Nephron progenitor cell (in vitro differentiated cells): ENCODE measurements at regions not wholly inside any gene's neighbourhood (a gene's known extent, or its start where the extent isn't known, plus 50 kb on each side); places are given as distances from the start of the nearest gene placed in this dataset.

Source experiments
- DNase-seq: peaks from one replicate; pipeline ENCODE4 v3.0.0; 2021
- H3K27ac Mint-ChIP-seq: 2 replicates; pipeline ENCODE4 v1.8.0; 2021; ENCODE audit warnings: mild to moderate bottlenecking, moderate library complexity, mixed read lengths
- H3K27me3 Mint-ChIP-seq: 2 replicates; pipeline ENCODE4 v1.8.0; 2021; ENCODE audit warnings: mild to moderate bottlenecking, low read depth, mixed read lengths; ENCODE audit not compliant: poor library complexity
- H3K36me3 Mint-ChIP-seq: 2 replicates; pipeline ENCODE4 v1.8.0; 2021; ENCODE audit warnings: low read depth, mixed read lengths
- H3K4me1 Mint-ChIP-seq: 2 replicates; pipeline ENCODE4 v1.8.0; 2021; ENCODE audit warnings: mixed read lengths
- H3K4me3 Mint-ChIP-seq: 2 replicates; pipeline ENCODE4 v1.8.0; 2021; ENCODE audit warnings: mild to moderate bottlenecking, moderate library complexity, mixed read lengths
- H3K9me3 Mint-ChIP-seq: 2 replicates; pipeline ENCODE4 v1.8.0; 2021; ENCODE audit warnings: mild to moderate bottlenecking, moderate library complexity, mixed read lengths
- CTCF ChIP-seq: fragments of 200-600 bp; sonication (generic); IDR thresholded peaks from 2 replicates; pipeline ENCODE4 v1.5.0; 2021; ENCODE audit warnings: antibody characterized with exemption

- Mint-ChIP-seq H3K9me3 (peaks cover 13% of the 10 kb centered on the region), H3K4me3 (no peak overlapping the region), H3K4me1 (no peaks in the 10 kb centered on the region), H3K27me3 (peaks cover 3% of the 10 kb centered on the region), H3K27ac (no peak overlapping the region), H3K36me3 (no peaks in the 10 kb centered on the region)
- TF ChIP-seq CTCF = no peak
- no peak for DNase-seq
These were observed 90.4 kb upstream of the SEMA6A start for GRCh38 chr5:116664988-116665387.

GRCh38 chr5:116663081-116663480, 88.5 kb upstream of the SEMA6A start:
- Mint-ChIP-seq H3K27ac (no peak overlapping the region), H3K27me3 (peaks cover 3% of the 10 kb centered on the region), H3K4me3 (no peak overlapping the region), H3K4me1 (peaks cover 10% of the 10 kb centered on the region), H3K9me3 (peaks cover 13% of the 10 kb centered on the region), H3K36me3 (no peaks in the 10 kb centered on the region)
- DNase-seq = no peak
- TF ChIP-seq CTCF = no peak

GRCh38 chr5:116661419-116661818, 86.8 kb upstream of the SEMA6A start:
- H3K4me3 Mint-ChIP-seq = no peak overlapping the region
- DNase-seq = no peak

GRCh38 chr5:116660929-116661328, 86.3 kb upstream of the SEMA6A start:
- Mint-ChIP-seq H3K9me3 (peaks cover 13% of the 10 kb centered on the region), H3K36me3 (no peaks in the 10 kb centered on the region)

More at GRCh38 chr5:116661419-116661818, 86.8 kb upstream of the SEMA6A start:
- H3K36me3 Mint-ChIP-seq = no peaks in the 10 kb centered on the region
- H3K27me3 Mint-ChIP-seq = peaks cover 3% of the 10 kb centered on the region
- H3K27ac Mint-ChIP-seq = no peak overlapping the region
- no peak for TF ChIP-seq CTCF
- peaks cover 10% of the 10 kb centered on the region for H3K4me1 Mint-ChIP-seq
- peaks cover 13% of the 10 kb centered on the region for H3K9me3 Mint-ChIP-seq

GRCh38 chr5:116658830-116659229, 84.2 kb upstream of the SEMA6A start:
- no peak overlapping the region for H3K27ac Mint-ChIP-seq
- no peak overlapping the region for H3K4me3 Mint-ChIP-seq
- no peak for DNase-seq
- TF ChIP-seq CTCF = no peak
- H3K9me3 Mint-ChIP-seq = peaks cover 13% of the 10 kb centered on the region
- H3K27me3 Mint-ChIP-seq = no peaks in the 10 kb centered on the region
- H3K36me3 Mint-ChIP-seq = no peaks in the 10 kb centered on the region
- H3K4me1 Mint-ChIP-seq = peaks cover 15% of the 10 kb centered on the region

More at GRCh38 chr5:116660929-116661328, 86.3 kb upstream of the SEMA6A start:
- DNase-seq = no peak
- no peak for TF ChIP-seq CTCF
- no peak overlapping the region for H3K27ac Mint-ChIP-seq
- no peak overlapping the region for H3K4me3 Mint-ChIP-seq
- H3K27me3 Mint-ChIP-seq = peaks cover 3% of the 10 kb centered on the region
- peaks cover 10% of the 10 kb centered on the region for H3K4me1 Mint-ChIP-seq

- Mint-ChIP-seq H3K9me3 (peaks cover 13% of the 10 kb centered on the region), H3K27ac (no peak overlapping the region), H3K4me1 (peaks cover 19% of the 10 kb centered on the region), H3K4me3 (no peak overlapping the region), H3K27me3 (no peaks in the 10 kb centered on the region), H3K36me3 (no peaks in the 10 kb centered on the region)
- no peak for DNase-seq
- TF ChIP-seq CTCF = no peak
These were observed 83.5 kb upstream of the SEMA6A start for GRCh38 chr5:116658141-116658540.
